Stomach (tissue), 4 donors: ENCODE measurements at regions not wholly inside any gene's neighbourhood (a gene's known extent, or its start where the extent isn't known, plus 50 kb on each side); places are given as distances from the start of the nearest gene placed in this dataset.

Experiments used
- POLR2A ChIP-seq, 4 donors: fragments of 450-650 bp; IDR thresholded peaks; one replicate each; pipeline ENCODE4 v1.6.1; 2016; ENCODE audit warnings: antibody characterized with exemption in 4 of 4, control low read depth in 2 of 4, mild to moderate bottlenecking in 1 of 4, moderate library complexity in 1 of 4
- POLR2AphosphoS5 ChIP-seq, 3 donors: sonication (generic); formaldehyde crosslinking; IDR thresholded peaks; one replicate each; pipeline ENCODE4 v1.6.1; 2016; ENCODE audit warnings: antibody characterized with exemption in 3 of 3
- TF ChIP-seq, protein P1 (sequence below), 7 experiments: fragments of 450-650 bp in 4 of 7; fragments of 200-600 bp in 3 of 7; sonication (generic) in 3 of 7; IDR thresholded peaks; one replicate each; pipeline ENCODE4 v1.5.1; 2016 to 2019; ENCODE audit warnings: antibody characterized with exemption in 7 of 7, control low read depth in 2 of 7, mild to moderate bottlenecking in 1 of 7

GRCh38 chrX:39952989-39953388, 144.8 kb downstream of the BCOR start:
- TF ChIP-seq, protein P1, sequence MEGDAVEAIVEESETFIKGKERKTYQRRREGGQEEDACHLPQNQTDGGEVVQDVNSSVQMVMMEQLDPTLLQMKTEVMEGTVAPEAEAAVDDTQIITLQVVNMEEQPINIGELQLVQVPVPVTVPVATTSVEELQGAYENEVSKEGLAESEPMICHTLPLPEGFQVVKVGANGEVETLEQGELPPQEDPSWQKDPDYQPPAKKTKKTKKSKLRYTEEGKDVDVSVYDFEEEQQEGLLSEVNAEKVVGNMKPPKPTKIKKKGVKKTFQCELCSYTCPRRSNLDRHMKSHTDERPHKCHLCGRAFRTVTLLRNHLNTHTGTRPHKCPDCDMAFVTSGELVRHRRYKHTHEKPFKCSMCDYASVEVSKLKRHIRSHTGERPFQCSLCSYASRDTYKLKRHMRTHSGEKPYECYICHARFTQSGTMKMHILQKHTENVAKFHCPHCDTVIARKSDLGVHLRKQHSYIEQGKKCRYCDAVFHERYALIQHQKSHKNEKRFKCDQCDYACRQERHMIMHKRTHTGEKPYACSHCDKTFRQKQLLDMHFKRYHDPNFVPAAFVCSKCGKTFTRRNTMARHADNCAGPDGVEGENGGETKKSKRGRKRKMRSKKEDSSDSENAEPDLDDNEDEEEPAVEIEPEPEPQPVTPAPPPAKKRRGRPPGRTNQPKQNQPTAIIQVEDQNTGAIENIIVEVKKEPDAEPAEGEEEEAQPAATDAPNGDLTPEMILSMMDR (IDR thresholded peaks at IDR 0.05): no peak
- no peak for TF ChIP-seq POLR2A (IDR thresholded peaks at IDR 0.05)
- no peak for TF ChIP-seq POLR2AphosphoS5 (IDR thresholded peaks at IDR 0.05)
